ENCODE measurements at regions not wholly inside any gene's neighbourhood (a gene's known extent, or its start where the extent isn't known, plus 50 kb on each side); places are given as distances from the start of the nearest gene placed in this dataset.

DNA sequence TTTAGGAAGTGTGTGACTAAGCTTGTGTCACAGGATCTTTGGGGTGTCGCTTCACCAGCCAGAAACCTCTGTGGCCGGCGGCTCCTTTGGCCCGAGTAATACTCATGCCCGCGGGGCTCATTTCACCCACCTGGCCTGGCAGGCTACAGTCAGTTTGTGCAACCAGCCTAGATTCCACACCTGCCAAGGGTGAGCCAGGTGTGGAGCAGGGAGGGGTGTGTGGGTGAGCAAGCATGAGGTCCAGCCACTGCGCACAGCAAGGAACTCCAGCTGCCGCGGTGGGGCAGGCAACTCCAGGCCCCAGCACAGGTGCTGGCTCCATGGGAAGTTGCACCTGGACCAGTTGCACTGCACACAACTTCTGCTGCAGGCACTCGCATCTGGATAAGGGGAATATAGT is 462.3 kb upstream of the LRFN5 start:
- DNase-seq (ENCODE audit: low read depth): no peak
- Histone ChIP-seq H3K27me3 (ENCODE audit: control insufficient read depth, insufficient read depth, low read length) (no peaks in the 10 kb centered on the region), H3K36me3 (ENCODE audit: control insufficient read depth, insufficient read depth, low read length) (no peaks in the 10 kb centered on the region), H3K4me3 (ENCODE audit: low read depth, low read length) (no peak overlapping the region)
- FAIRE-seq: no peak
- TF ChIP-seq, protein P1, sequence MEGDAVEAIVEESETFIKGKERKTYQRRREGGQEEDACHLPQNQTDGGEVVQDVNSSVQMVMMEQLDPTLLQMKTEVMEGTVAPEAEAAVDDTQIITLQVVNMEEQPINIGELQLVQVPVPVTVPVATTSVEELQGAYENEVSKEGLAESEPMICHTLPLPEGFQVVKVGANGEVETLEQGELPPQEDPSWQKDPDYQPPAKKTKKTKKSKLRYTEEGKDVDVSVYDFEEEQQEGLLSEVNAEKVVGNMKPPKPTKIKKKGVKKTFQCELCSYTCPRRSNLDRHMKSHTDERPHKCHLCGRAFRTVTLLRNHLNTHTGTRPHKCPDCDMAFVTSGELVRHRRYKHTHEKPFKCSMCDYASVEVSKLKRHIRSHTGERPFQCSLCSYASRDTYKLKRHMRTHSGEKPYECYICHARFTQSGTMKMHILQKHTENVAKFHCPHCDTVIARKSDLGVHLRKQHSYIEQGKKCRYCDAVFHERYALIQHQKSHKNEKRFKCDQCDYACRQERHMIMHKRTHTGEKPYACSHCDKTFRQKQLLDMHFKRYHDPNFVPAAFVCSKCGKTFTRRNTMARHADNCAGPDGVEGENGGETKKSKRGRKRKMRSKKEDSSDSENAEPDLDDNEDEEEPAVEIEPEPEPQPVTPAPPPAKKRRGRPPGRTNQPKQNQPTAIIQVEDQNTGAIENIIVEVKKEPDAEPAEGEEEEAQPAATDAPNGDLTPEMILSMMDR (IDR thresholded peaks at IDR 0.05; ENCODE audit: insufficient read depth, low read length, severe bottlenecking): no peak

DNA sequence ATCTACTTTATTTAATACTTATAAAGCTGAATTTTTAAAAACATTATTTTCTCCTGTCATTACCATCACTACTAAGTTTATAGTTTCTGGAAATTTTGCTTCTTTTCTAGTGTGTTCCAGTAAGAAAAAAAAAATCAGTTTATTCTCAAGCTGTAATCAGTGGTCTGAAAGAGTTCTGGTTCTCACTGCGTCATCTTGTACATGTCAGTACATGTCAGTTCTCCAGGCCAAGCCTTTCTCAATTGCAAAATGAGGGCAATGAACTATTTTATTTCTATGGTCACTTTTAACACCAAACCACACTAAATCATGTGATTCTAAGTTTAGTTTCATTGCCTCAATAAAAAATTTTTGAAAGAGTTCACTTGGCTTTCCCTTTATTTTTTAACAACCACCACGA is 468.9 kb upstream of the LRFN5 start:
- TF ChIP-seq, protein P1 (IDR thresholded peaks at IDR 0.05; ENCODE audit: insufficient read depth, low read length, severe bottlenecking): no peak
- no peak for FAIRE-seq
- no peaks in the 10 kb centered on the region for H3K36me3 ChIP-seq (ENCODE audit: control insufficient read depth, insufficient read depth, low read length)
- DNase-seq (ENCODE audit: low read depth): peak; percentile 55
- no peaks in the 10 kb centered on the region for H3K27me3 ChIP-seq (ENCODE audit: control insufficient read depth, insufficient read depth, low read length)
- no peak overlapping the region for H3K4me3 ChIP-seq (ENCODE audit: low read depth, low read length)

DNA sequence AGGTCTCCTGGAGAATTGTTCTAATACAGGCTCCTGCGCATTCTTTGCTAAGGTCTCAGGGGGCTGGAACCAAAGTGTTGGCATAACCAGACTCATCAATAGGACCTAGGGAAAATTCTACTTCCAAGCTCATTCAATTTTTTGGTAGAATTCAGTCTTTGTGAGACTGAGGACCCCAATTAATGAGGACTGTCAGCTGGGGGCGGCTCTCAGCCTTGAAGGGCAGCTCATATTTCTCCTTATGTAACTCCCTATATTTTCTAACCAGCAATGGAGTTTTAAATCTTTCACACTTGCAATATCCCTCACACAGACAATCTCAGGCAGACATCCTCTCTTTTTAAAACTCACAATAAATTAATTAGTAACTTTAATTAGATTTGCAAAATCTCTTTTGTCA is 476.4 kb upstream of the LRFN5 start:
- H3K27me3 ChIP-seq (ENCODE audit: control insufficient read depth, insufficient read depth, low read length): no peaks in the 10 kb centered on the region
- no peaks in the 10 kb centered on the region for H3K36me3 ChIP-seq (ENCODE audit: control insufficient read depth, insufficient read depth, low read length)
- DNase-seq (ENCODE audit: low read depth): no peak
- TF ChIP-seq, protein P1 (IDR thresholded peaks at IDR 0.05; ENCODE audit: insufficient read depth, low read length, severe bottlenecking): no peak
- no peak for FAIRE-seq
- no peak overlapping the region for H3K4me3 ChIP-seq (ENCODE audit: low read depth, low read length)

DNA sequence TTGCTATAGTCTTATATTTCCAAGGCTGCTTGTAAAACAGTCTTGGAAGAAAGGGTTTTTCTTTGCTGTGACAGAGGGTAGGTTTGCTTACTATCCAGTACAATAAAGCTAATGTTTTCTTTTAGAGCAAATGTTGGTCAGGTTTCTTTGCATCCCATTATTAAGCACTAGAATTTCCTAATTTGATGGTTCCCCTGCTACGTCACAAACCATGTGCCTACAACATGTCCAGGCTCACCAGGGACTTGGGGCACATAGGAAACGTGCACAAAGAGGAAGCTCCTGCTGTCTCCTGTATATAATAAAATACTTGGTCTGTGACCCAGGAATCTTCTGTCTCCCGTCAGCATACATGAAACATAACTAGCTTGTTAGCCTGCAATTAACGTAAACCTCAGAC is 486.3 kb upstream of the LRFN5 start:
- no peak for FAIRE-seq
- TF ChIP-seq, protein P1 (IDR thresholded peaks at IDR 0.05; ENCODE audit: insufficient read depth, low read length, severe bottlenecking): no peak
- no peak for DNase-seq (ENCODE audit: low read depth)
- Histone ChIP-seq H3K27me3 (ENCODE audit: control insufficient read depth, insufficient read depth, low read length) (no peaks in the 10 kb centered on the region), H3K36me3 (ENCODE audit: control insufficient read depth, insufficient read depth, low read length) (no peaks in the 10 kb centered on the region), H3K4me3 (ENCODE audit: low read depth, low read length) (no peak overlapping the region)

DNA sequence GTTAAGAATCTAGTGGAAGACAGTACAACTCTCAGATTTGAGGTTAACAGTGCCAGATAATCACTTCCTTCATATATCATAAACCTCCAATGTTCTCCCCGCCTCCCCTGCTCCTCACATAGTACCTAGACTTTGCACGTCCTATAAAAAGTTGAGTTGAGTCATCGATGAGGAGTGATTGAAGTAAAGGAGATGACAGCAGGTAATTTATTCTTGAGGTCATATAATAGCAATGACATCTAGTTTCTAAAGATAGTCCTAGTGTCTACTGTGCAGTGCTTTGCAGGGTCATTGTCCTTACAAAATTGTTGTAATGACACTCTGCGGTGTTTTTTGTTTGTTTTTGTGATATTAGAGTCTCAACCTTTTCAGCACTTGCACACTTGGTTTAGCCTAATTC is 510.5 kb upstream of the LRFN5 start:
- H3K36me3 ChIP-seq (ENCODE audit: control insufficient read depth, insufficient read depth, low read length): no peaks in the 10 kb centered on the region
- H3K4me3 ChIP-seq (ENCODE audit: low read depth, low read length): no peak overlapping the region
- no peaks in the 10 kb centered on the region for H3K27me3 ChIP-seq (ENCODE audit: control insufficient read depth, insufficient read depth, low read length)
- DNase-seq (ENCODE audit: low read depth) (no peak), FAIRE-seq (no peak)
- TF ChIP-seq, protein P1 (IDR thresholded peaks at IDR 0.05; ENCODE audit: insufficient read depth, low read length, severe bottlenecking): no peak

DNA sequence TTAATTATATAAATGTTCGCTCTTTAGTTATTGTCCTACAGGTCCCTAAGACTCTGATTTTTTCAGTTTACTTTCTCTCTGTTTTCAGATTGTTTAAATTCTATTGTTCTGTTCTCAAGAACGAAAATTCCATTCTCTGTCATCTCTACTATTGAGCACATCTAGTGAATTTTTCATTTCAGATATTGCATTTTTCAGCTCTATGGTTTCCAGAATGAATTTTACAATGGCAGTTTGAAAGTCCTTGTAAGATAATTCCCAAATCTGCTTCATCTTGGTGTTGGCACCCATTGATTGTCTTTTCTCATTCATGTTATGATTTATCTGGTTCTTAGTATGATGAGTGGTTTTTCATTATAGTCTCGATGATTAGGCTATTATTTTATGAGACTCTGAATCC is 519.6 kb upstream of the LRFN5 start:
- DNase-seq (ENCODE audit: low read depth) (no peak), FAIRE-seq (no peak)
- H3K27me3 ChIP-seq (ENCODE audit: control insufficient read depth, insufficient read depth, low read length): no peaks in the 10 kb centered on the region

More for the DNA sequence above, 519.6 kb upstream of the LRFN5 start:
- no peak overlapping the region for H3K4me3 ChIP-seq (ENCODE audit: low read depth, low read length)
- TF ChIP-seq, protein P1 (IDR thresholded peaks at IDR 0.05; ENCODE audit: insufficient read depth, low read length, severe bottlenecking): no peak
- H3K36me3 ChIP-seq (ENCODE audit: control insufficient read depth, insufficient read depth, low read length): no peaks in the 10 kb centered on the region

Measured in bronchial epithelial cell (primary cell).